ENCODE measurements at regions not wholly inside any gene's neighbourhood (a gene's known extent, or its start where the extent isn't known, plus 50 kb on each side); places are given as distances from the start of the nearest gene placed in this dataset.
"Not testable (repeated sequence)": the region's sequence is repeated elsewhere in the genome, so short reads cannot be mapped to it uniquely, and the experiment has no call there.

DNA sequence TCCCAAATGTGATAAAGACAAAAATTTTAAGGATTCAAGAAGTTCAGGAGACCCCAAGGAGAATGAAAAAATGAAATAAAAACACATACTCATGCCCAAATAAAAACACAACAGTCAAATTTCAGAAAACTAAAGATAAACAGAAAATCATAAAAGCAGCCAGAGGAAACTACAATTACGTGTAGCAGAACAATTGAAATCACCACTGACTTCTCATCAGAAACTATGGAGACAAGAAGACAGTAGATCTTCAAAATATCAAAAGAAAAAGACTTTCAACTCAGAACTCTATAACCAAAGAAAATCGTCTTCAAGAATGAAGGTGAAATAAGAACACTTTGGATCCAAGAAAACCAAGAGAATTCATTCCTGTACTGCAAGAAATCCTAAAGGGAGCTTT lies 54.9 kb downstream of the DIO3 start:
- no peak for DNase-seq

GRCh38 chr14:101619484-101619883 lies 58.2 kb downstream of the DIO3 start:
- DNase-seq, result no peak

DNA sequence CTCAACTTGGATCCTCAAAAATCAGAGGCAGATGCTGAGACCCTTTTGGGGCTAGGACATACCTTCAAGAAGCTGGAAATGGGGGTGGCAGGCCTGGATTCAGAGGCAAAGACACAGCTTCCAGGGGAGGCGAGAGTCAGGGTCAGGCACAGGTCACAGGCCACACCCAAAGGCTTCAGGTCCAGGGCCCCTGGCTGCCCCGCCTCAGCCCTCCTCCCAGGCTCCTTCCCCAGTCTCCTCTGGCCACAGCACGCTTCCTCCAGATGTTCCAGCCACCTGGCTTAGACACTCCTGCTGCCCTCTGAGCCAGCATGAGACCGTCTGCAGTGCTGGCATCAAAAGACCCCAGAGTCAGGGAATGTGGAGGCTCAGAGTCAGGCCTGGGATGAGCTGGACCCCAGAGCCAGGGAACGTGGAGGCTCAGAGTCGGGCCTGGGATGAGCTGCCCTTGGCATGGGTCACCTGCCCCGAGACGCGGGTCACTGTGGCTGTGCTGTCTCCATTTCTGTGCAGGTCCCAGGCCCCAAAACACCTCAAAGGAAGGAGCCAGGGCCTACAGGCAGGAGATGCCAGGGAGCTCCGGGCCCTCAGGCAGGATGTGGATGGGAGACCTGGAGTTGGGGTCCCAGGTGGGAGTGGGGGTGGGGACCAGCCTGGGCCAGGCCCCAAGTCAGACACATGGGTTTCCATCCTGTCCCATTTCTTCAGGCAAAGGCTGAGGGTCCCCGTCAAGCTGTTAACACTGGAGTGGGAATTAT lies 58.9 kb downstream of the DIO3 start:
- no peak for DNase-seq

DNA sequence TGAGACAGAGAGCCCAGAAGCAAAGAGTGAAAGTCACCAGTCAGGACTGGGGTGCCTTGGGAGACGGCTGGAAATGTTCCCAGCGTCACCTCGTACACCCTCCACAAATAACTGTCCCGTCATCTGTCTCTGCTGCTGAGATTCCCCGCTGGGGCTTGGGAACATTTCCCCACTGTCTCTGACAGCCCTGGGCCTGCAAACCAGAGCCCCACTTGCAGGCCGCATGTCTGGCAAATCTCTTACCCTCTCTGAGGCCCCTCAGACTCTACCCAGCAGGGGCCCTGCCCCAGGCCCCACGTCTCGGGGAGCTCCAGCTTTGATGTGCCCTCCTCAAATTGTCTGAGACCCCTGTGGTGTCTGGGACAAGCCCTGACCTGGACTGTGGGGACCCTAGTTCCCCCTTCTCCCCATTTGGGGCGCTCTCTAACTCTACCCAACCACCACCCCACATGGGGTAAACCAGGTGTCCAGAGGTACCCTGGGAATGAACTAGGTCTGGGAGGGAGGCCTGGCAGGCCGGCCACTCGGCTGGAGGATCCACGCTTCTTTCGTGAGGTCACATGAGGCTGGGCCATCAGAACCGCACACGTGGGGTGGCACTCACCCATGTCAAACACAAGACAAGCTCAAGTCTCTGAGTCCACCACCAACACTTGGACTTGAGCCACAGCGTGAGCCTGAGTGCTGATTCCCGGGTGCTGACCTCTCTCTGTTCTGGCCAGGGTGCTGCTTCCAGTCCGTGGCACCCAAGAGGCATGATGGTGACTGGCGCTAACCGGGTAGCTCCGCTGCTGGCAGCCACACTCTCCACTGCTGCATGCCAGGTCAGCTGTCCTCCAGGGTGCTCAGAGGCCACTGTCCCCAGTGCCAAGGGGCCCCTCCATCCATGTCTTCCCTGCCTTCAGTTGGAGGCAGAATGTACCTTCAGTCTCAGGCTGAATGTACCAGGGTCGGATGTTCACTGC lies 59.8 kb downstream of the DIO3 start:
- DNase-seq, result no peak

GRCh38 chr14:101622251-101623076 lies 61.2 kb downstream of the DIO3 start:
- no peak for DNase-seq

GRCh38 chr14:101623077-101623372 lies 61.7 kb downstream of the DIO3 start:
- DNase-seq, result no peak

GRCh38 chr14:101623685-101624444 lies 62.6 kb downstream of the DIO3 start:
- DNase-seq, result no peak

- DNase-seq, result no peak
Observed at GRCh38 chr14:101624536-101624935, 63.2 kb downstream of the DIO3 start.

- no peak for DNase-seq
Observed at GRCh38 chr14:101625336-101626097, 64.2 kb downstream of the DIO3 start.

GRCh38 chr14:101626331-101626730 lies 65.0 kb downstream of the DIO3 start:
- no peak for DNase-seq

DNA sequence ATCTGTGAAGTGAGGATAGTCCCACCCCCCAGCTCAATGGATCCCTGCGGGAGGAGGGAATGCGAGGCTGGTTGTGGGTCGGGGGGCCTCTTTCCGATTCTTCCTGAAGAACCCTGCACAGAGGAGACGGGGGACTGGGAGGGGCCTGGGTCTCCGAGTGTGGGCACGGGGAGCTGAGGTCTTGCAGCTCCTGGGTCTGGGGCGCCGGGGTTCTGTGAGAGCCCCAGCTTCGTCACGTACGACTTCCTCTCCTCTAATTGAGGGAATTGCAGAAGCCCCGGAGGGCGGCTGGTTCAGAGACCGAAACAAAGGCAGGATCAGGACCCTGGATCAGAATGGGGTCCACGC lies 66.6 kb downstream of the DIO3 start:
- no peak for DNase-seq

- peak; percentile 34 to 79 for DNase-seq
Observed at GRCh38 chr14:101628471-101628966, 67.2 kb downstream of the DIO3 start.

DNA sequence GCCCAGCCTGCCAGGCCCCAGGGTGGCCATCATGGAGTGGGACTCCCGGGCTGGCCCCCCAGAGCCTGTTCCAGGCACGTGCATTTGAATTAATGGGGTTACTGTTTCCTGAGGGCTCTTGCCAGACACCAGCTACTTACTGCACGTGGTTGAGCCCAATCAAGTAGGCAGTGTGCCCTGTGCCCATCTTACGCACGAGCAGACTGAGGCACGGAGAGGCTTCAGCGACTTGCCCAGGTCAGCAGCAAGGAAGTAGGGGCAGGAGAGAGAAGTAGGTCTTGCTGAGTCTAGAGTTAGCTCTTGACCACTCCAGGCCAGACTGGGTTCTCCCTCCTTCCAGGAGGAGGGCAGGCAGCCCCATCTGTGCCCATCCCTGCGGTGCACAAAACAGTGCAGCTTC lies 67.7 kb downstream of the DIO3 start:
- DNase-seq, result no peak

- no peak for DNase-seq
Observed at GRCh38 chr14:101630056-101630965, 69.0 kb downstream of the DIO3 start.

DNA sequence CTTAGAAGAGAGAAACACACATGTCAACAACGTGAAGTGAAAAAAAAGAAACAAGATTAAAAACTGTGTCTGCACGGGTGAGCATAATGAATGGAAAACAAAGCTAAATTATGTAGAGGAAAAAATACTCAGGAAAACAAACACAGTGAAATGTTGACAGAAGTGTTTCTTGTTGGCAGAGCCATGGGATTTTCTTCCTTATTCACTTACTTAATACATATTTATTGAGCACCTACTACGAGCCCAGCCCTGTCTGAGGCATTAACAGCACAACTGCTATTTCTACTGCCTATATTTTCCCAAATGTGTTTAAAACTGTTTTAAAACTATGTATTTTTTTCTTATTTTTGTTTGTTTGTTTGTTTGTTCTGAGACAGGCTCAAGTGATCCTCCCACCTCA lies 69.9 kb downstream of the DIO3 start:
- DNase-seq, result no peak

- not testable (repeated sequence) for DNase-seq
Observed at GRCh38 chr14:101631970-101632369, 70.7 kb downstream of the DIO3 start.

DNA sequence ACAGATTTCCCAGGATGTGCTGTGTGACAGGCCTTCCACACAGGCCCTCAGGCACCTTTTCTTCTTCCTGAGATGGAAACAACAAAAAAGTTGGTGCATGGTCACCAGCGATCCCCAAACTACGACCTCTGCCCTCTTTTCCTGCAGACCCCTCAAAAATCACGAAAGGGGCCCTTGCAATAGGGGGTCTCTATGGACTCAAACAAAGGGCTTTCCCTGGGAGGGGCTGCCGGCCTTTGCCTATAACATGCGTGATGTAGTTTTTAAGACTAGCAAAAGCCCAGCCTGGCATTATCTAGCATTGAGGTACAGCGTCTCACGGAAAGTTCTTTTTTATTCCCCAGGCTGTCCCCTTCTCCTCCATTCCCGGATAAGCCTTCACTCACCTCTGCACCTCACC lies 71.2 kb downstream of the DIO3 start:
- DNase-seq, result no peak

GRCh38 chr14:101633276-101633675 lies 72.0 kb downstream of the DIO3 start:
- DNase-seq, result no peak

- DNase-seq, result no peak
Observed at GRCh38 chr14:101634202-101634849, 73.0 kb downstream of the DIO3 start.
